WTC11 (cell line): ENCODE measurements at regions not wholly inside any gene's neighbourhood (a gene's known extent, or its start where the extent isn't known, plus 50 kb on each side); places are given as distances from the start of the nearest gene placed in this dataset.

ENCODE experiments used
- ATAC-seq: fragments of 200-7000 bp; cut with Tn5 transposase; 2 replicates; pipeline ENCODE4 v1.10.0; 2021; ENCODE audit warnings: mild to moderate bottlenecking, moderate library complexity
- CTCF ChIA-PET: fragments of 300-600 bp; sonication (Branson Sonifier 250); formaldehyde crosslinking; loops from one replicate; lab custom pipeline; 2021; ENCODE audit warnings: antibody characterized with exemption; lab: Charles Lee
- POLR2A ChIA-PET: fragments of 350-600 bp; sonication (Branson Sonifier 250); formaldehyde crosslinking; loops from one replicate; lab custom pipeline; 2021; ENCODE audit warnings: antibody characterized with exemption; lab: Charles Lee
- DNase-seq: peaks from one replicate; pipeline ENCODE4 v3.0.0; 2021; ENCODE audit warnings: low spot score
- H3K27ac Mint-ChIP-seq: 2 replicates; pipeline ENCODE4 v1.8.0; 2021; ENCODE audit warnings: mixed read lengths
- H3K27me3 Mint-ChIP-seq: 2 replicates; pipeline ENCODE4 v1.8.0; 2021; ENCODE audit warnings: low read depth, mild to moderate bottlenecking, moderate library complexity, mixed read lengths
- H3K36me3 Mint-ChIP-seq: 2 replicates; pipeline ENCODE4 v1.8.0; 2021; ENCODE audit warnings: mixed read lengths
- H3K4me1 Mint-ChIP-seq: 2 replicates; pipeline ENCODE4 v1.8.0; 2022; ENCODE audit warnings: mixed read lengths
- H3K4me3 Mint-ChIP-seq: 2 replicates; pipeline ENCODE4 v1.8.0; 2021; ENCODE audit warnings: mild to moderate bottlenecking, moderate library complexity, mixed read lengths
- H3K9me3 Mint-ChIP-seq: 2 replicates; pipeline ENCODE4 v1.8.0; 2021; ENCODE audit warnings: mixed read lengths
- ARID4B ChIP-seq: sonication (generic); formaldehyde crosslinking; IDR thresholded peaks from 2 replicates; pipeline ENCODE4 v1.8.0; 2023; ENCODE audit warnings: missing genetic modification reagents, mild to moderate bottlenecking, borderline replicate concordance
- ERG ChIP-seq: fragments of 250-450 bp; sonication (Bioruptor Pico); IDR thresholded peaks from 2 replicates; pipeline ENCODE4 v1.8.0; 2021; ENCODE audit warnings: mild to moderate bottlenecking
- FOXJ3 ChIP-seq: sonication (generic); formaldehyde crosslinking; IDR thresholded peaks from 2 replicates; pipeline ENCODE4 v1.9.0; 2021; ENCODE audit warnings: missing genetic modification reagents, mild to moderate bottlenecking, borderline replicate concordance
- GTF2I ChIP-seq: fragments of 250-450 bp; sonication (Bioruptor Pico); conservative IDR thresholded peaks from 2 replicates; pipeline ENCODE4 v1.4.0; 2021; ENCODE audit warnings: mild to moderate bottlenecking
- KAT7 ChIP-seq: sonication (generic); formaldehyde crosslinking; IDR thresholded peaks from 2 replicates; pipeline ENCODE4 v1.8.1; 2023; ENCODE audit warnings: missing genetic modification reagents, mild to moderate bottlenecking, borderline replicate concordance
- MLX ChIP-seq: sonication (generic); formaldehyde crosslinking; IDR thresholded peaks from 2 replicates; pipeline ENCODE4 v1.8.1; 2023; ENCODE audit warnings: mild to moderate bottlenecking, missing genetic modification reagents, moderate library complexity
- MXD4 ChIP-seq: fragments of 250-450 bp; sonication (Bioruptor Pico); IDR thresholded peaks from 2 replicates; pipeline ENCODE4 v1.8.0; 2021; ENCODE audit warnings: mild to moderate bottlenecking, moderate library complexity, borderline replicate concordance
- MYBL2 ChIP-seq: sonication (generic); formaldehyde crosslinking; IDR thresholded peaks from 2 replicates; pipeline ENCODE4 v1.8.1; 2023; ENCODE audit warnings: mild to moderate bottlenecking, moderate library complexity, missing genetic modification reagents
- NR1H2 ChIP-seq: sonication (generic); formaldehyde crosslinking; IDR thresholded peaks from 2 replicates; pipeline ENCODE4 v1.9.0; 2021; ENCODE audit warnings: mild to moderate bottlenecking, moderate library complexity, missing genetic modification reagents
- PRDM15 ChIP-seq: sonication (generic); formaldehyde crosslinking; IDR thresholded peaks from 2 replicates; pipeline ENCODE4 v1.8.0; 2022; ENCODE audit warnings: missing genetic modification reagents
- ZNF121 ChIP-seq: sonication (generic); formaldehyde crosslinking; IDR thresholded peaks from 2 replicates; pipeline ENCODE4 v1.8.0; 2023; ENCODE audit warnings: missing genetic modification reagents
- ZNF219 ChIP-seq: sonication (generic); formaldehyde crosslinking; IDR thresholded peaks from 2 replicates; pipeline ENCODE4 v1.8.0; 2023; ENCODE audit warnings: missing genetic modification reagents, mild to moderate bottlenecking, borderline replicate concordance
- ZNF423 ChIP-seq: fragments of 250-450 bp; sonication (Bioruptor Pico); IDR thresholded peaks from 2 replicates; pipeline ENCODE4 v2.1.2; 2022; ENCODE audit warnings: mild to moderate bottlenecking, moderate library complexity
- TF ChIP-seq, protein P1 (sequence below): fragments of 250-450 bp; sonication (Bioruptor Pico); IDR thresholded peaks from 2 replicates; pipeline ENCODE4 v1.9.0; 2021; ENCODE audit warnings: mild to moderate bottlenecking, borderline replicate concordance
- TF ChIP-seq, protein P2 (sequence below): sonication (generic); formaldehyde crosslinking; conservative IDR thresholded peaks from 2 replicates; pipeline ENCODE4 v1.8.1; 2023; ENCODE audit warnings: mild to moderate bottlenecking, low read depth, missing genetic modification reagents, moderate library complexity
- TF ChIP-seq, protein P3 (sequence below): sonication (generic); formaldehyde crosslinking; IDR thresholded peaks from 2 replicates; pipeline ENCODE4 v1.8.1; 2023; ENCODE audit warnings: mild to moderate bottlenecking, moderate library complexity, missing genetic modification reagents

GRCh38 chr1:114235281-114235680, 81.6 kb upstream of the SYT6 start:
- ATAC-seq, result no peak
- peaks cover 9% of the 10 kb centered on the region for H3K4me1 Mint-ChIP-seq

More at GRCh38 chr1:114235281-114235680, 81.6 kb upstream of the SYT6 start:
- H3K27me3 Mint-ChIP-seq, result peaks cover 12% of the 10 kb centered on the region
- POLR2A ChIA-PET, result no interaction called here
- peaks cover 2% of the 10 kb centered on the region for H3K36me3 Mint-ChIP-seq
- no peak overlapping the region for H3K4me3 Mint-ChIP-seq
- H3K9me3 Mint-ChIP-seq, result peaks cover 13% of the 10 kb centered on the region
- no peak for DNase-seq
- TF ChIP-seq, protein P1, sequence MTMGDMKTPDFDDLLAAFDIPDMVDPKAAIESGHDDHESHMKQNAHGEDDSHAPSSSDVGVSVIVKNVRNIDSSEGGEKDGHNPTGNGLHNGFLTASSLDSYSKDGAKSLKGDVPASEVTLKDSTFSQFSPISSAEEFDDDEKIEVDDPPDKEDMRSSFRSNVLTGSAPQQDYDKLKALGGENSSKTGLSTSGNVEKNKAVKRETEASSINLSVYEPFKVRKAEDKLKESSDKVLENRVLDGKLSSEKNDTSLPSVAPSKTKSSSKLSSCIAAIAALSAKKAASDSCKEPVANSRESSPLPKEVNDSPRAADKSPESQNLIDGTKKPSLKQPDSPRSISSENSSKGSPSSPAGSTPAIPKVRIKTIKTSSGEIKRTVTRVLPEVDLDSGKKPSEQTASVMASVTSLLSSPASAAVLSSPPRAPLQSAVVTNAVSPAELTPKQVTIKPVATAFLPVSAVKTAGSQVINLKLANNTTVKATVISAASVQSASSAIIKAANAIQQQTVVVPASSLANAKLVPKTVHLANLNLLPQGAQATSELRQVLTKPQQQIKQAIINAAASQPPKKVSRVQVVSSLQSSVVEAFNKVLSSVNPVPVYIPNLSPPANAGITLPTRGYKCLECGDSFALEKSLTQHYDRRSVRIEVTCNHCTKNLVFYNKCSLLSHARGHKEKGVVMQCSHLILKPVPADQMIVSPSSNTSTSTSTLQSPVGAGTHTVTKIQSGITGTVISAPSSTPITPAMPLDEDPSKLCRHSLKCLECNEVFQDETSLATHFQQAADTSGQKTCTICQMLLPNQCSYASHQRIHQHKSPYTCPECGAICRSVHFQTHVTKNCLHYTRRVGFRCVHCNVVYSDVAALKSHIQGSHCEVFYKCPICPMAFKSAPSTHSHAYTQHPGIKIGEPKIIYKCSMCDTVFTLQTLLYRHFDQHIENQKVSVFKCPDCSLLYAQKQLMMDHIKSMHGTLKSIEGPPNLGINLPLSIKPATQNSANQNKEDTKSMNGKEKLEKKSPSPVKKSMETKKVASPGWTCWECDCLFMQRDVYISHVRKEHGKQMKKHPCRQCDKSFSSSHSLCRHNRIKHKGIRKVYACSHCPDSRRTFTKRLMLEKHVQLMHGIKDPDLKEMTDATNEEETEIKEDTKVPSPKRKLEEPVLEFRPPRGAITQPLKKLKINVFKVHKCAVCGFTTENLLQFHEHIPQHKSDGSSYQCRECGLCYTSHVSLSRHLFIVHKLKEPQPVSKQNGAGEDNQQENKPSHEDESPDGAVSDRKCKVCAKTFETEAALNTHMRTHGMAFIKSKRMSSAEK, result no peak
- TF ChIP-seq MYBL2 (CRISPR knock-in tag), result no peak
- no peak for TF ChIP-seq ARID4B (CRISPR knock-in tag)
- no peak for TF ChIP-seq MXD4 (CRISPR knock-in tag)
- TF ChIP-seq NR1H2 (CRISPR knock-in tag), result no peak
- TF ChIP-seq, protein P2, sequence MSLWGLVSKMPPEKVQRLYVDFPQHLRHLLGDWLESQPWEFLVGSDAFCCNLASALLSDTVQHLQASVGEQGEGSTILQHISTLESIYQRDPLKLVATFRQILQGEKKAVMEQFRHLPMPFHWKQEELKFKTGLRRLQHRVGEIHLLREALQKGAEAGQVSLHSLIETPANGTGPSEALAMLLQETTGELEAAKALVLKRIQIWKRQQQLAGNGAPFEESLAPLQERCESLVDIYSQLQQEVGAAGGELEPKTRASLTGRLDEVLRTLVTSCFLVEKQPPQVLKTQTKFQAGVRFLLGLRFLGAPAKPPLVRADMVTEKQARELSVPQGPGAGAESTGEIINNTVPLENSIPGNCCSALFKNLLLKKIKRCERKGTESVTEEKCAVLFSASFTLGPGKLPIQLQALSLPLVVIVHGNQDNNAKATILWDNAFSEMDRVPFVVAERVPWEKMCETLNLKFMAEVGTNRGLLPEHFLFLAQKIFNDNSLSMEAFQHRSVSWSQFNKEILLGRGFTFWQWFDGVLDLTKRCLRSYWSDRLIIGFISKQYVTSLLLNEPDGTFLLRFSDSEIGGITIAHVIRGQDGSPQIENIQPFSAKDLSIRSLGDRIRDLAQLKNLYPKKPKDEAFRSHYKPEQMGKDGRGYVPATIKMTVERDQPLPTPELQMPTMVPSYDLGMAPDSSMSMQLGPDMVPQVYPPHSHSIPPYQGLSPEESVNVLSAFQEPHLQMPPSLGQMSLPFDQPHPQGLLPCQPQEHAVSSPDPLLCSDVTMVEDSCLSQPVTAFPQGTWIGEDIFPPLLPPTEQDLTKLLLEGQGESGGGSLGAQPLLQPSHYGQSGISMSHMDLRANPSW, result no peak
- TF ChIP-seq ZNF219, result no peak
- no peak for TF ChIP-seq MLX
- TF ChIP-seq ZNF423 (CRISPR knock-in tag), result no peak
- no peak for TF ChIP-seq ERG (CRISPR knock-in tag)
- no peak for TF ChIP-seq FOXJ3 (CRISPR knock-in tag)
- no peak for TF ChIP-seq PRDM15 (CRISPR knock-in tag)
- TF ChIP-seq, protein P3, sequence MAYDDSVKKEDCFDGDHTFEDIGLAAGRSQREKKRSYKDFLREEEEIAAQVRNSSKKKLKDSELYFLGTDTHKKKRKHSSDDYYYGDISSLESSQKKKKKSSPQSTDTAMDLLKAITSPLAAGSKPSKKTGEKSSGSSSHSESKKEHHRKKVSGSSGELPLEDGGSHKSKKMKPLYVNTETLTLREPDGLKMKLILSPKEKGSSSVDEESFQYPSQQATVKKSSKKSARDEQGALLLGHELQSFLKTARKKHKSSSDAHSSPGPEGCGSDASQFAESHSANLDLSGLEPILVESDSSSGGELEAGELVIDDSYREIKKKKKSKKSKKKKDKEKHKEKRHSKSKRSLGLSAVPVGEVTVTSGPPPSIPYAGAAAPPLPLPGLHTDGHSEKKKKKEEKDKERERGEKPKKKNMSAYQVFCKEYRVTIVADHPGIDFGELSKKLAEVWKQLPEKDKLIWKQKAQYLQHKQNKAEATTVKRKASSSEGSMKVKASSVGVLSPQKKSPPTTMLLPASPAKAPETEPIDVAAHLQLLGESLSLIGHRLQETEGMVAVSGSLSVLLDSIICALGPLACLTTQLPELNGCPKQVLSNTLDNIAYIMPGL (CRISPR knock-in tag), result no peak
- TF ChIP-seq ZNF121, result no peak
- TF ChIP-seq KAT7 (CRISPR knock-in tag), result no peak
- TF ChIP-seq GTF2I, result no peak
- no peak overlapping the region for H3K27ac Mint-ChIP-seq
- CTCF ChIA-PET, result interaction anchor here (1.4 to 2.4 kb wide), 2 partner anchors 48 to 57 kb away, joined by 3 to 10 read pairs; no protein-coding TSS in a partner anchor
